ENCODE measurements at regions not wholly inside any gene's neighbourhood (a gene's known extent, or its start where the extent isn't known, plus 50 kb on each side); places are given as distances from the start of the nearest gene placed in this dataset.

DNA sequence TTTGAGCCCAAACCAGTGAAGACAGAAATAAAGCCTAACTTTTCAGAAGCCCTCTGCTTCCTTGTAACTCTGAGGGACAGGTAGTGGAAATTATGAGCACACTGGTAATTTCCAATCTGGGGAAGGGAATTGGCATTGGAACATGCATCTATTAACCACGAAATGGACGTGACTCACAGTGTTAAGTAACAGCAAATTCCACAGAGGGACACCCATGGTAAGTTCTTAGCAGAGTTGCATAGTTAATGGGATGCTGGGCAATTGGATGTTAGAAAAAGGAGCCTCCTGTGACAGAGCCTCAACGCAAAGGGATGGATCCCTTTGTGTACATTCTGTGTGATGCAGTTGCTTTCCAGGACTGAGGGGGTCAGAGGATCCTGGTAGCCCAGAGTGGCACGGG is 168.6 kb downstream of the SEMA6D start:
- DNase-seq (ENCODE audit: low spot score), result peak; percentile 72

DNA sequence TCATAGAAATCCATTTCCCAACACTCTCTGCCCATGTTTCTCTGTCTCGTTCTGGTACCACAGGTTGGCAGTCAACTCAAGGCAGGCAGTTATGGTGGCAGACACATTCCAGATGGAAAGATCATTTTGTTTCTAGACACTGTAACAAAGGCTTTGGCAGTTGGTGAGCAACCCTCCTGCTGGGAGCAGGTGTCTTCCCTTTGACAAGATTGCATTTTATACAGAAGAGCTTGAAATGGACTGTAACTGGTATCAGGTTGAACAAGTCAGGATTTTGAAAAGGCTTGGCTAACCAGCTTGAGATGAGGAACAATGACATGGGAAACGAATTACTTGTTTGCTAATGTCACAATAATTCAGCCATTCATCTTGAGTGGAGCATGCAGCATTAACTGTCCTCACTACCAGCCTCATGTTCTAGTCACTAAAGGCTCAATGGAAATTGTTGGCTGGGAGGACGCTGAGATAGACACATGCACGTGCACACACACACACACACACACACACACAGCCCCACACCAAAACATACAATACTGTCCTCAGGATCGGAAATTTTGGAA is 170.0 kb downstream of the SEMA6D start:
- no peak for DNase-seq (ENCODE audit: low spot score)

DNA sequence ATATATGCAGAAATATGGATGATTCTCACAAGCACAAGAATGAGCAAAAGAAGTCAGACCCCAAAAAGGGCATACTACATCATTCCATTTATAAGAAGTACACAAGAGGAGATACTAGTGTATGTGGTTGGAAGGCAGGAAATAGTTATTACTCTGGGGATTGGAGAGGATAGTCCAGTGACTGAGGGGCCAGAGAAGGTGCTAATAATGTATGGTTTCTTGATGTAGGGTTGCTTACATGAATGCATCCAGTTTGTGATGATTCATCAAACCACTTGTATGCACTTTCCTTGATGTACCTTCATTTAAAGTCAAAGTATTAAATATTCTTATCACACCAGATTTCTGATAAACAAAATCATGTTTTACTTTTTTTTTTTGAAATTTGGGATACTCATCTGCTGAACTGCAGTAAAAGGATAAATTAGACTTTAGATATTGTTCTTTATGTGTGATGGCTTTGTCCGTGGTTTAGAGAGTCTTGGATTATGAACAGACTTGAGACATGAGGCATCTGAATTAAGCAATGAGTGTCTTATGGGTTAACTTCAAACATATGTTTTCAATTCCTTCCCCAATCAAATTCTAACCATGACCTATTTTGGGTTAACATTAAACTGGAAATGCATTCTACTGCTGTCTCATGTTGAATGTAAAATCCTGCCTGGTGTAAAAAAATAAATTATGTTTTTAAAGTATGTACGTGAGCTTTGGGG is 171.2 kb downstream of the SEMA6D start:
- no peak for DNase-seq (ENCODE audit: low spot score)

DNA sequence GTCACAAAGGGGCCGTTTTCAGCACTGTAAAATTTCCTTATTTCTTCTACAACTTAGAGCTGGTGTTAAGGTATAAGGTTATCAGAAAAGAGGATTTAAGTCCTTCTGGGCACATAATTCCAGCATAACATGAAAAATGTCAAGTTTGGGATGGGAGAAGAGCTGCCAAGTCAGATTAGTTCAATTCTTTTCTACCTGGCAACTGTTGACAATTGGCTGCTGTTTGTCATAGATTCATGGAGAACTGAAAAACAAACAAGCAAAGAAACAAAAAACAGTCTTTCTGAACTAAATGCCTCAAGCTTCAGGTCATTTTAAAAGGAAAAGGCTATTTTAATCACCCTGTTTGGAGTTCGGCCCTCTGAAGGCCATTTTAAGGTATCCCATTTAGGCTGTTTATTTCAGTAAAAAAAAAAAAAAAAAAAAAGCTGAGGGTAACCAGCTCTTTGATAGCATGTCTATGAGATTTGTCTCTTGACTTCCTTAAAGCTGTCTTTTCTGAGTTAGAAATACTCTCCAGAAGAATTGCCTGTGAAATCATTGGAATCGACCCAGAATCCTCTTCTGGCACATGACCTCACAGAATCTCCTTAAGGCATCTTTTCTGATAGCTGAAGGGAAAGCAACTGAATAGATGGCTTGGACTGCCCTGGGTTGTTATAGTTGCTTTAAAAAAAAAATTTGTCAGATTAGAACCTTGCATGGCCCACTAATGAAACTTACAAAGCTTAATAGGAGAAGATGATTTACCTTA is 173.3 kb downstream of the SEMA6D start:
- no peak for DNase-seq (ENCODE audit: low spot score)

DNA sequence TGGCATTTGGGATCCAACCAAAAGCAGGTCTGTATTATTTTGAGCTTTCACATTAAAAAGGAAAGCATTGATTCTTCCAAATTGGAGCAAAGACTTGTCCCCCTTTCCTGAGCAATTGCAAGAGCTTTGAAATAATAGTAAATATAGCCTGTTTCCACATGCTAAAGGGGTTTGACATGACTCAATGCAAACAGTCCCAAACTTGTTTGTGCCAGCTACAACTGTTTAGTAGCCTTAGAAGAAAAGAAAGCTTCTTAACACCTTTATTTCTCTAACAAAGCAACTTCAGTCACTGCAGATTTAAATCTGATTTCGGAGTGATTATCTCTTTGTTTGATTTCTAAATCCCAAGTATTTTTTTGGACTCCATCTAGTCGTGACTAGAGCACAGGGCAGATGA is 180.2 kb downstream of the SEMA6D start:
- no peak for DNase-seq (ENCODE audit: low spot score)

DNA sequence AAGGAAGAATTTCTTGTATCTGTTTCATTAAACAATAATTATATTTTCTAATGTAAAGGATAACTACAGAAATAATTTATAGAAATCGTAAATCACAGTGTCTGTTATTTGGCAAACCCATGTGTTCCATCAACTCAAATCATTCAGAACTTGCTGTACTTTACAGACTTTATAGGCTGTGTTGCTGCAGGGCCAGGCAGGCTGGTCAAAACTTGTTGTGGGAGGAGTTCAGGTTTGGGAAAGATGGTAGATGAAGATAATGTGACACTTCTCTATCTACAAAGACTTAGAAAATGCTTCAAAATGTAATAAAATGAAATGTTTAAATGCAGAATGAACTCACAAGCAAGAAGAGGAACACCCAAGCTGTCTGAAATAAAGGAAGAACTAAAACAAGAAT is 183.4 kb downstream of the SEMA6D start:
- no peak for DNase-seq (ENCODE audit: low spot score)

DNA sequence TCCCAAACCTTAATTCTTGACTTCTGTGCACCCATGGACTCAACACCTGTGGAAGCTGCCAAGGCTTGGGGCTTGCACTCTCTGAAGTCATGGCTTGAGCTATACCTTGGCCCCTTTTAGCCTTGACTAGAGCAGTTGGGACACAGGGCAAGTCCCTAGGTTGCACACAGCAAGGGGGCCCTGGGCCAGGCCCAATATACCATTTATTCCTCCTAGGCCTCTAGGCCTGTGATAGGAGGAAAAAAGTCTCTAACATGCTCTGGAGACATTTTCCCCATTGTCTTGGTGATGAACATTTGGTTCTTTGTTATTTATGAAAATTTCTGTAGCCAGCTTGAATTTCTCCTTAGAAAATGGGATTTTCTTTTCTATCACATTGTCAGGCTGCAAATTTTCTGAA is 186.1 kb downstream of the SEMA6D start:
- no peak for DNase-seq (ENCODE audit: low spot score)

DNA sequence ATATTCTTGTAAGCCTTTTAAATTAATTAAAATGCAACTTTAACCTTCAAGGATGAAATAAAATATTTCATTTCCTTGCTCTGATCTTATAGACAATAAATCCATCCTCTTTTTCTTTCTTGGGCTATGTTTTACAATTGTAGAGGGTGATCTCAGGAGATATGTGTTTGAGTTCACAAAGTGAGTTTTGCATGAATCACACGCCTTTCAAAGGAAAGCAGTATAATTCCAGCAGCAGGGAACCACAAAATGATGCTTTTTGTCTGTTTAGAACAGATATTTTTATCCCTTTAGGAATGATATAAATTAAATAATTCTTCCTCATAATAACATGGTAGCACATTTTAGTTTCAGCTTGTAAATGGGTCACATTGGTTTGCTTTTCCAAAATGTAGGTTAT is 191.2 kb downstream of the SEMA6D start:
- DNase-seq (ENCODE audit: low spot score), result no peak

DNA sequence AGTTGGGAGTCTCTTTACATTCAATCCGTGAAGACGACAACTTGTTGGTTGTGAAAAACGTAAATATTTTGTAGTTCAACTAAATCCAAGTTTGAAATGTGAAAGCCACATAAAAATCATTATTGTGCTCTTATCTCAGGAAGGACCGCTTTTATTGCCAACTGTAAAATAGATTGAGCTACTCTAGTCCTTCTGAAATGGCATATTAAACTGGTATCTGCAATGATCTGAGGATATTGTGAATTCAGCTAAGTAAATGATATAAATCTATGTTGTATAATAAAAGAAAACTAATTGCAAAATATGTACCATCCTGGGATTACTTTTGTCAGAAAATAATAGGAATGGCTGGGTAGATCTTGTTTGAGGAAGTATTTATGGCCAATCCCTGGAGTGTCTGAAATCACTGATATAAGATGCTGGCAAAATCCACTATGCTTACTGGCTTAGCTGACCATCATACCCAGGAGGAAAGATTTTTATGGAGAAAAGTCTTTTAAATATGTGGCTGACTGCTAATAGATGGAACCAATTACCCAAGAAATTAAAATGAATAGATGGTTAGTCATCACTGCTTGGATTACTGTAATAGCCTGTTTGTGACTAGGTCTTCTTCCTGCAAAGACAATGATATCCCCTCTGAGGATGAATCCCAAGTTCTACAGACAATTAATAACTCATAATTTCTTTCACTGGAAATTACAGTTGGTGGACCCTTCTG is 191.8 kb downstream of the SEMA6D start:
- DNase-seq (ENCODE audit: low spot score), result no peak

DNA sequence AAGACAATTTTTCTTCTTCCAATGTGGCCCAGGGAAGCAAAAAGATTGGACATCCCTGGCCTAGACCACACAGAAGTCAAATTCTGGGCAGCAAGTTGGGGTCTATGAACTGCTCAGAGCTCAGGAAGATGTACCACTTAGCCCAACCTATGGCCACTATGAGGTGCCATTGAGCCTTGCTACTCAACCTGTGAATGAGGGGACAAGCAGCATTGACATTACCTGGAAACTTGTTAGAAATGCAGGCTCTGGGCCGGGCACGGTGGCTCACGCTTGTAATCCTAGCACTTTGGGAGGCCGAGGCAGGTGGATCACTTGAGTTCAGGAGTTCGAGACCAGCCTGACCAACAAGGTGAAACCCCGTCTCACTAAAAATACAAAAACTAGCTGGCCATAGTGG is 195.6 kb downstream of the SEMA6D start:
- peak; percentile 15 for DNase-seq (ENCODE audit: low spot score)

DNA sequence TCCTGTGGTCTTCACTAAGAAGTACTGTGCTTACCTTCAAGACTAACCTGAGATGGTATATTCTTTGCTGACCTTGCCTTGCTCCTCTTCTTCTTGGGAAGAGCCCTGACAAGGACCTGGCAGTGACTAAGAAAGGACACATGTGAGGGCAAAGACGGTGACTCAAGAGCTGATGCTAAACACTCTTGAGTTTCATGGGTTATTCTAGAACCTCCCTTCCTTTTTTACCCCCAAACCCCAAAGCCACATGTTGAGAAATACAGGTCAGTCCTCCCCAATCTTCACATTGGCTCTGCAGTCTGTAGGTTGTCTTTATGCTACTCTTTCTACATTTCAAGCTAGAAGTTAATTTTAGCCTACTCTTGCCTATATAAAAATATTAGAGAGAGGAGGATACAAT is 200.6 kb downstream of the SEMA6D start:
- no peak for DNase-seq (ENCODE audit: low spot score)

DNA sequence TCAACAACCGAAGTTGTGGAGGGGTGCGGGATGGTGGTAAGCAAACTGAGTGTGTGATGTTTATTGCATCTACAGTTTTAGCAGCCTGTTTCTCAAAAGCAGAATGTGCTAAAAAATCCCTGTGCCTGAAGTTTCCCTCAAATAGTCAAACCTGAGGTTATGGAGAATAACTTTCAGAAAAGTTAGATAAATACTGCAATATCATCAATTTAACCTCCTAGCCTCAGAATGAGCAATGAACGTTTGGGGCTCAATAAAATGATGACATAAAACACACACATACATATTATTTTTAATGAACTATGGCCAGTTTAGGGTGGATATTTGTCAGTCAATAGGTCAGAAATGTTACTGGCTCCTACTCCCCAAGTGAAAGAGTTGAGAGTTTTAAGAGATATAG is 201.6 kb downstream of the SEMA6D start:
- DNase-seq (ENCODE audit: low spot score), result no peak

DNA sequence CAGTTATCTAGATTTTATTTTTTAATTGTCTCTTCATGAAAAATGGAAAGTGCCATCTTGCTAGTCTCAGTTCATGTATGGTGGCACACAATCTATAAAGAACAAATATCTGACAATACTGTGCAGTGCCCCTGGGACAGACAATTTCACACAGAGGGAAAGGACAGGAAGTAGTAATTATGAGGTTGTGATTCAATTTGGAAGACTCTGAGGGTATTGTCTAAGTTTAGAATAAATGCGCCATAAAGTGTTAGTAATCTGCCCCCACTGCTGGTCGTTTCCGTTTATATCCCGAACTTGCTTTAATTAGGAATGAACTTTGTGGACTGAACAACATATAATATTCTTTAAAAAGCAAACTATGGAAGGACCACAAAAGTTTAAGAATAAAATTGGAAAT is 196.4 kb upstream of the SLC24A5 start:
- DNase-seq (ENCODE audit: low spot score), result no peak

DNA sequence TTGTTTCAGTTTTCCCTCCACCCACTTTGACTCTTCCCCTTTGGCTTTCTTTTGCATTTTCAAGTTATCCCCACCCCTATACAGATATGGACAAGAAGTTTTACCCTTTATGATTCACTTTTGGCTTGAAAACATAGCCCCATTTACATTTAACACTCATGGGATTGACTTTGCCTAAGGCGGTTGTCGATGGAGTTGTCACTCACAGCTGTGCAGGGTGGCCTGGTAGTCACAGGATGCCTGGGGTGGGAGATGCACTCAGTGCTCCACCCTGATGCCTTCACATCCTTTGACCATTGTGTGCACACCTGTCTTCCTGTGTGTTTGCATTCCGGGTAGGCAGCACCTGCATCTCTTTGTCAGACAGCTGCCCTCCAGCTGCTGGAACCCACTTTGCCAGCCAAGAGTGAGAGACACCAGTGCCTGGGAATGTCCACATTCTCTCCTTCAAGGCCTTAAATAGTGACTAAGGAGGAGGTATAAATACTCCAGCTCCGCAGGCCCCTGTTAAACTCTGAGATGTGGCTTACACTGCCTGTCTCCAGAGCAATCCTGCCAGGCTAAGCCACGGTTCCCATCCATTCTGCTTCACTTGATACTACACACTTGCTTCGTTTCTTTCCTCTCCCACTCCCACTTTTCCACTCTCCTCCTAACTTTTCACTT is 191.5 kb upstream of the SLC24A5 start:
- no peak for DNase-seq (ENCODE audit: low spot score)

DNA sequence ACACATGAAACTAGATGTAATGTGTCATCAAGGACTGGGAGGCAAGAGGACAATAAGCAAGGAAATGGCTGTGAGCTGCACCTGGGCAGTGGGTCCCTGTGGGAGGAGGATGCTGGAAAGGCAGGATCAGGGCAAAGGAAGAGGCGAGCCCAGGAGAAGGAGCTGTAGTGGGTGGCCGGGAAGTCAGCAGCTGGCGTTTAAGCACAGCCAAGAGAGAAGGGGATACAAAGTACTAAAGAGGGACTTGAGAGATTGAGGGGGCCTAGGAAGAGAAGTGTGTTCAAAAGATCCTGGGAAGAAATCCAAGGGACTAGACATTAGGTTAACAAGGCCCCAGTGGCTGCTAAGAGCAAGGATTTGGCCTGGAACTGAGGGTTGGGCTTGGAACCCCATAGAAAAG is 188.5 kb upstream of the SLC24A5 start:
- DNase-seq (ENCODE audit: low spot score), result no peak

DNA sequence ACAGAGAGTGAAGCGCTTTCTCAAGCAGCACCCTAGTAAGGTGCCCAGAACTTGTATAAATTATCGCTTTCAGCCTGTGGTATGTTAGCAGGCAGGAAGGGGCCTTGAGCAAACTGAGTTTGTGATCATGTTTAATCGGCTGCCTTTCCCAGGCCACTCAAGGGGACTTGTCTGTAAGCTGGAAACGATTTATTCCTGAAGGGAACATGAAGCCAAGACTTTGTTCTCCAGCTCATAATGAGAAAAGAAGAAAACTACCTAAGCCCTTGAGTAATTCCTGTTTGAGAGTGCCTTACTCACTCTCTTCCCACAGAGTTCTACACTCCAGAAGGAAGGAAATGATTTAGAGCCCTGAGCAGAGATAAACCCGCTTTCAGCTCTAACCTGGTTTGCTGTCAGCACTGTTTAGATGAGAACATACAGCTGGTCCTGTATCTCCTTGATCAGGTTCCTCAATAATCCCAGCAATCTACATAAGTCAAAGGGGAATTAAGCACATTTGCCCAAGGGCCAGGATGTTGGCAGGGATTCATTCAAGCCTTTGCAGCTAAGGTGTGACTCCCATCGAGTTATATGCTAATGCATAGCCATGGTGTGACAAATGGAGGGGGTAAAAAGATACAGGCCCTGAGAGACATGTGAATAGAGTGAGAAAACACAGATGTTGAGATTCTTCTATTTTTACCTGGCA is 187.7 kb upstream of the SLC24A5 start:
- DNase-seq (ENCODE audit: low spot score), result no peak

DNA sequence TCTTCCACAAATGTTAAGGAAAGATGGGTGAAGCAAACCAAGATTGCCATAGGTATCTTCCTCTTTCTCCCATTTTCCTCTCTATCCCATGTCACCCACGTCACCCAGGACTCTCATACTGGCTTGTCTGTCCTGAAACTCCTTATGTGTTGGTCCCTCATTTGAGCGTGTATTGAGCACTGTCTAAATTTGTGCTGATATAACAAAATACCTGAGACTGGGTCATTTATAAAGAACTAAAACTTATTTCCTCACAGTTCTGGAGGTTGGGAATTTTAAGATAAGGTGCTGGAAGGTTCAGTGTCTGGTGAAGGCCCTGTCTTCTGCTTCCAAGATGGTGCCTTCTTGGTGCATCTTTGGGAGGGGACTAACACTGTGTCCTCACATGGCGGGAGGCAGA is 186.9 kb upstream of the SLC24A5 start:
- DNase-seq (ENCODE audit: low spot score), result no peak

DNA sequence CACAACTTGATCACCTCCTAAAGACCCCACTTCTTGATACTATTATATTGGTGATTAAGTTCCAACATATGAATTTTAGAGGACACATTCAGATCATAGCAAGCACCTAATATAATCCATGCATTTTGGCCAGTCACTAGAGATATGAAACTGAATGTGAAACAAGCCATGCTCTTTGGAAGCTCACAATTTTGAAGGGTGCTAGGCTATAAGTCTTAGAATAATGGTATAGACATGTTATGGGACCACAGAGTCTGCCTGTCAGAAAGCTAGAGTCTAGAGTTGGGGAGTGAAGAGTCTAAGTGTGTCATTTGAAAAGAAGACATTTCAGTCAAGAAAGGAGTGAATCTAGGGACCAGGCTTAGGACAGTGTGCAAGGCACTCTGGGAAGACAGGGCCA is 186.4 kb upstream of the SLC24A5 start:
- no peak for DNase-seq (ENCODE audit: low spot score)

DNA sequence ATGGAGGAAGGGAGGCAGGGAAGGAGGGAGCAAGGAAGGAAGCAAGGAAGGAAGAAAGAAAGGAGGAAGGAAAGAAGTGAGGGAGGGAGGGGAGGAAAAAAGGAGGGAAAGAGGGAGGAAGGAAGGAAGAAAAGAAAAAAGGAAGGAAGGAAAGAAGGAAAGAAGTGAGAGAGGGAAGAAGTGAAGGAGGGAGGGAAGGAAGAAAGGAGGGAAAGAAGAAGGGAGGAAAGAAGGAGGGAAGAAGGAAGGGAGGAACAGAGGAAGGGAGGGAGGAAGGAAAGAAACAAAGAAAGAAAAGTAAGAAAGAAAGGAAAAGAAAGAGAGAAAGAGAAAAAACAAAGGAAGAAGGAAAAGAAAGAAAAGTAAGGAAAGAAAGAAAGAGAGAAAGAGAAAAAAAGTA is 183.0 kb upstream of the SLC24A5 start:
- no peak for DNase-seq (ENCODE audit: low spot score)

DNA sequence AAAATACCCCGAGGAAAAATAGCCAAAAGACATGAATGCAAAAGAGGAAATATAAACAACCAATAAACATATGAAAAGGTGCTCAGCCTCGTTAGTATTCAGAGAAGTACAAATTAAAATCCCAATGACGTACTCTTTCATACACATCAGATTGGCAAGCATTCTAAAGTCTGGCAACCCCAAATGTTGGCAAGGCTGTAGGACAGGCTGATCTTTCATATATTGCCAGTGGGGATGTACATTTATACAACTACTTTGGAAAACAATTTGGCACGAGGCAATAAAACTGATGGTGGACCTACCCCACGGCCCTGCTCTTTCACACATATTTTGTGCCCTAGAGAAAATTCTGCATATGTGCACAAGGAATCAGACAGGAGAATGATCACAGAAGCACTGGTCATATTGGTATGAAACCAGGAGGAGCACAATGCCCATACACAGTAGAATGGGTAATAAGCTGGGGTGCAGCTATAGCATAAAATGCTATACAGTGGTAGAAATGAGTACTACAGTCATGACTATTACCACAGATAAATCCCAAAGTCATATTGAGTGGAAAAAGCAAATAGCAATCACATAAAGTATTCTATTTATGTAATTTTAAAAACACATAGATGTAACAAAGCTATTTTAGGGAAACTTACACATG is 176.0 kb upstream of the SLC24A5 start:
- DNase-seq (ENCODE audit: low spot score), result no peak

All from H4 (cell line).